HG03565 (cell line): ENCODE measurements at regions not wholly inside any gene's neighbourhood (a gene's known extent, or its start where the extent isn't known, plus 50 kb on each side); places are given as distances from the start of the nearest gene placed in this dataset.
"Not testable (repeated sequence)": the region's sequence is repeated elsewhere in the genome, so short reads cannot be mapped to it uniquely, and the experiment has no call there.

Source experiments
- ATAC-seq: cut with Tn5 transposase; IDR thresholded peaks from one replicate; pipeline ENCODE4 v1.9.1; 2021; ENCODE audit warnings: mild to moderate bottlenecking, moderate library complexity; ENCODE audit not compliant: unreplicated experiment

GRCh38 chr14:55845963-55846825, 266.2 kb downstream of the KTN1 start:
- ATAC-seq, result no peak

DNA sequence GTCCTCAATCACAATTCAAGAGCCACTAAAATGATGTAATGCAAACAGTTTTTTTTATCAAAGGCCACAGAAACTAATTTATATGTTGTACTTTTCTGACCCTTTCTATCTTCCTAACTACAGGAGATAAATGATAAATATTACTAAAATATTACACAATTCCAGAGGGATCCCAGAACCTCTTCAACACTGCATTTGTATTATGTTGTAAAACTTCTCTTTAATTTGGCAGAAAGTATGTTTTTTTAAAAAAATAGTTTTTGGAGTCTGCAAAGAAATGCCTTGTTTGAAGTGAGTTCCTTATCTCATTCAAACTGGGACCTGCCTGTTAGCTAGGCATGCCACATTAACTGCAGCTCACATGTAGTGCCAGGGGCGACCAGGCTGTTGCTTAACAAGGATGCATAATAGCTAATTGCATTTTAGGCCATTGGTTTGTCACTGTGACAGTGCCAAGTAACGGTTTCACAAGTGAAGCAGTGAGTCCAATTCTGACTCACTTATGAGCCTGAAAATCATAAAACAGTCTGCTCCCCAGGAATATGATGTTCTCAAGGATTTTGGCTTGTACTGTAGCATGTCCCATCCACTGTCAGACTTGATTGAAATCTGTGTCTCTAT, 266.9 kb downstream of the KTN1 start:
- no peak for ATAC-seq

DNA sequence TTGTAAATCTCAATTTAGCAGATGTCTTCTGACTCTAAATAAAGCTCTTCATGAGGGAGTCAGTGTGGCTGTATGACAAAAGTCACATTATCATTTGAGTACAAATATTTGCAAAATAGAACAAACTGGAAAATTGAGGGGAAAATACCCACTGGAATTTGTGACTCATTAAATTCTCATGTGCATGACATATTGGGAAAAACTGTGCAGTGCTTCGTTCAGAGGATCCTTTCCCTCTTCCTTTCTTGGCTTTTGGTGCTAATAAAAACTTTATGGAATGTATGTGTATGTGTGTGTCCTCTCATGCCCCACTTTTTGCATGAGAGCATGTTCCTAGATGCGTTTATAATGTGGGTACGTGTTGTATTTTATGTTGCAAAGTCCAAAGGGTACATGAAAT, 267.8 kb downstream of the KTN1 start:
- ATAC-seq, result no peak

GRCh38 chr14:55848964-55849363, 269.0 kb downstream of the KTN1 start:
- ATAC-seq, result no peak

DNA sequence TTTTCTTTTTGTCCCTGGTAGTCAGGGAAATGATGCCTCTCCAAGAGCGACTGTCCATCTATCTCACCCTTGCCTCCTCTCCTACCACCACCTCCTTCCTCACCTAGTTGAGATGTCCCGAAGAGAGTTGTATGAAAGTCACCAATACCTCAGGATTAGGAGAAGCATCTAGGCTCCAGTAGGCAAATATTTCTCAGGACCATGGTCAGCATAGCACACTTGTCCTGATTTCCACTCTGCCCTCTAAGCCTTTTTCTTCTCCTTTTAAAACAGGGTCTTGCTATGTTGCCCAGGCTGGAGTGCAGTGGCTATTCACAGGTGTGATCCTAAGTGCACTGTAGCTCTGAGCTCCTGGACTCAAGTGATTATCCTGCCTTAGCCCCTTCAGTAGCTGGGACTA, 268.4 kb upstream of the PELI2 start:
- ATAC-seq, result no peak

DNA sequence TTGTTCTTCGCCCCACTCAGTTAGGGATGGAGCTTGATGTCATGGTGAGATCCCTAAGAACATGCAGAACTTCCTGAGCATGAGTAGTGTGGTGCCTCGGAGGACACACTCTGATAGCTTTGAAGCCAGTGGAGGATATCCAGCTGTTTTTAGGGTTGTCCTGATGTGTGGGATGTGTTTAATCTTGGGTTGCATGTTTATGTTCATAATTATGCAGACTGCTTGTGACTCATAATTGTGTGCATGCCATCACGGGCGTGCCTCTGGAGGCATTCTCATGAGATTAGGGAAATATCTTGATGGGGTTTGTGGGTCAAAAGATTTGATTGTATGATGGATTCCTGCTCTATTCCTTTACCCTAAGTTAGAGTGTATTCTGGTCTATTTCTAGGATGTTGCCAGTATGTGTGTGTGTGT, 267.4 kb upstream of the PELI2 start:
- no peak for ATAC-seq

GRCh38 chr14:55851301-55851700, 266.9 kb upstream of the PELI2 start:
- no peak for ATAC-seq

DNA sequence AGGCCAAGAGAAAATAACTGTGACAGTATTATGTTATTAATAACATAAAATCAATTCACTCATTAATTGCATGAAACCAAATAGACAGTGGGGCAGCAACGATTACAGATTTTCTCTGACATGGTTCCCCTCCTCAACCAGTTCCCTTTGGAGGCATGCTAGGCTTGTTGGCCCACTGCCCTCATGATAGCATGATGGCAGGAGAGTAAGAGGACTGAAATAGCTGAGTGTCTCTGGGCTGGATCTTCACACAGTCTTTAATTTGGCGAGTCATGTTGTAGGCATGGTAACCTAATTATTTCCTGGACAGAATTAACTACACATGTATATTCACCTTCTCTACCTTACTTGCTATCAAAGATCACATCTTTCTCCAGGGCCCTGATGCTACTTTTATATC, 266.2 kb upstream of the PELI2 start:
- ATAC-seq, result no peak

GRCh38 chr14:55855751-55856150, 262.5 kb upstream of the PELI2 start:
- ATAC-seq, result no peak

GRCh38 chr14:55858604-55859003, 259.6 kb upstream of the PELI2 start:
- ATAC-seq, result no peak

DNA sequence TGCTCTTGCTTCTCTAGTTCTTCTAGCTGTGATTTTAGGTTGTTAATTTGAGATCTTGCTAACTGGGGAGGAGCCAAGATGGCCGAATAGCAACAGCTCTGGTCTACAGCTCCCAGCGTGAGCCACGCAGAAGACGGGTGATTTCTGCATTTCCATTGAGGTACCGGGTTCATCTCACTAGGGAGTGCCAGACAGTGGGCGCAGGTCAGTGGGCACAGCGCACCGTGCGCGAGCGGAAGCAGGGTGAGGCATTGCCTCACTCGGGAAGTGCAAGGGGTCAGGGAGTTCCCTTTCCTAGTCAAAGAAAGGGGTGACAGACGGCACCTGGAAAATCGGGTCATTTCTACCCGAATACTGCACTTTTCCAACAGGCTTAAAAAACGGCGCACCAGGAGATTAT, 256.6 kb upstream of the PELI2 start:
- ATAC-seq, result not testable (repeated sequence)

DNA sequence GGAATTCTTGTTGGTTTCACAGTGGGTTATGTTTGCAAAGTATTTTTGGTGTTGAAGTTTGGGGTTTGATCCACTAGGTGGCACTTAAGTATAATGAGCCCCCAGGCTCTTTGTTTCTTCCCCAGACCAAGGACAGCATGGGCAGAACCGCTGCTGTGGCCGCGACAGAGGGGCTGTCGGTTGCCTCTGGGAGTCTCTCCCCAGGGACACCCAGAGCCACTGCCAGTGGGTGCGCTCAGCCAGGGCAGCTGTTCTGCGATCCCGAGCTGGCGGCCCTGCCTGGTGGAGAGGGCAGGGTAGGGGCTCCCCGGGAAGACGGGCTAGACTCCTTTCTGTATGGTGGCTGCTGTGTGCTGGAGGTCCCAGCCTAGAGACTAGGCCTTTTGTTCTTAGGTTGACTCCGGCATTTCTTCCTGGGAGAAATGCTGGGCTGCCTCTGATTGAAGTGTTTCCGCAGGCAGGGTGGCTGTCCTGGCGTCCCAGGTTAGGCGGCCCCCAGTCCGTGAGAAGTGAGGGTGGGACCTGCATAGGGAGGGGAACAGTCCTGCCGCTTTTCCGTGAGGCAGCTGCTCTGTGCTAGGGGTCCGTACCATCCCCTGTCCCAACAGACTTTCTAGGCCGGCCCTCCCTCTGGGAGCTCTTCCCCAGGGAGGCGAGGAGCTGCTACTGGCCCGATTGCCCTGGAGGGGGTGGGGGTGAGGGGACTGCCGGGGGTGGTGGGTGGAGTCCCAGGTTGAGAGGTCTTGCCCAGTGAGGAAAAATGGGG, 253.1 kb upstream of the PELI2 start:
- no peak for ATAC-seq

GRCh38 chr14:55867311-55867710, 250.9 kb upstream of the PELI2 start:
- ATAC-seq, result no peak

GRCh38 chr14:55867719-55868118, 250.5 kb upstream of the PELI2 start:
- ATAC-seq, result no peak

DNA sequence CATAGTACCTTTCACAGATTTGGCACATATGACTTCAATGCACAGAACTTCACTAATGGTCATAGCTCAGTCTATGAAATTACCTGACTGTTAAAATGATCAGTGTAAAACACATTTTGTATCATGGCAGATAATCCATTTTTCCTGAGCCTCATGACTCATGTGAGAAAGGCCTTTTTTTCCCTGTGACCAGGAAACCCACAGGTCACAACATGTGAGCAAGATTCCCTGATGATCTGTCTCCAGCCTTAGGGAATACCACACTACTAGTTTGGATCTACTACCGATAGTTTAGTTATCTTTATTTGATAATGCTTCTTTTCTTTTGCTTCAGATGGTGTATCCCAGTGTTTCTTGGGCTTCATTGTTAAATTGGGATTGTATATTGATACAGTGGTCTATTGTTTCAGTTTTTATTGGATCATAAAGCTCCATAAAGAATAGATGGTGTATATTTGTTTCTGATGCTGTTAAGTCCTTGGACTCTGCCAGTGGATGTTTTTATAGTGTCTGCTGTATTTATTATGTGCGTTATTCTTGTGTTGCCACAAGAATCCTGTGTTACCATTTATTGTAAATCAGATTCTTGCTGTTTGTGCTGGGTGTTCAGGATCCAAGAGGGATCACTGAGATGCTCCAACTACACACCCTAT, 248.7 kb upstream of the PELI2 start:
- ATAC-seq, result no peak

- ATAC-seq, result no peak
Measured at GRCh38 chr14:55873169-55873568, 245.0 kb upstream of the PELI2 start.

DNA sequence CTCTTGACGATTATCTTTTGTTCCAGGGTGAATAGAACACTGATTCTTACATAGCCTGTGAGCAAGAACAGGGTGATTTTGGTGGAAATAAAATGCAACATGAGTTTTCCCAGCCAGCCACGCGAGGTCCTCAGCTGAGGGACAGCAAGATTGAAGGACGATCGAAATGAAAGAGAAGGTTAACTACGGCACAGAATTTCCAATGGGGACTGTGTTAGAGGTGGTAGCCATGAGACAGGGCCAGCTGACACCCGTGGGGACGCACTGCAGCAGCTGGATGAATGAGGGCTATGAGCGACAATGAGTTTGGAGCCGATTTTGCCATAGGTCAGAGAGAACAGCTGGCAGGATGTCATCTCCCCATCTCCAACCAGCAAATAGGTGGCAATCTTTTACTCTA, 243.4 kb upstream of the PELI2 start:
- no peak for ATAC-seq

DNA sequence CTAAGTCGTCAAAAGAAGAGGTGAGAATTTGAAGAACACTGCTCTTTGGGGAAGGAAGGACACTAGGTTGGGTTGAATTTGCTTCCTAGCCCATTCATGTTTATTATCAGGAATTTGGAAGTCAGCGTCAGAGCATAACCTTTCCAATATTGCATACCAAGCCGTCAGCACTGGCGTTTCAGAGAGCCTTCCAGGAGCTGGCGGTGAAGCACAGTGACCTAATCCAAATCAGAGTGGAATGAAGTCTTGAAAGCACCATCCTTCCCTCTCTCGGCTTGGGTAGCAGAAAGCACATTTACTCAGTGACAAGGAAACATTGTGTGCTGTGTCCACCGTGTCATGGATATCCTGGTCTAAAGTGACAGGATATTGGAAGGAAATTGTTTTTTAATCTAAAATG, 240.3 kb upstream of the PELI2 start:
- no peak for ATAC-seq

DNA sequence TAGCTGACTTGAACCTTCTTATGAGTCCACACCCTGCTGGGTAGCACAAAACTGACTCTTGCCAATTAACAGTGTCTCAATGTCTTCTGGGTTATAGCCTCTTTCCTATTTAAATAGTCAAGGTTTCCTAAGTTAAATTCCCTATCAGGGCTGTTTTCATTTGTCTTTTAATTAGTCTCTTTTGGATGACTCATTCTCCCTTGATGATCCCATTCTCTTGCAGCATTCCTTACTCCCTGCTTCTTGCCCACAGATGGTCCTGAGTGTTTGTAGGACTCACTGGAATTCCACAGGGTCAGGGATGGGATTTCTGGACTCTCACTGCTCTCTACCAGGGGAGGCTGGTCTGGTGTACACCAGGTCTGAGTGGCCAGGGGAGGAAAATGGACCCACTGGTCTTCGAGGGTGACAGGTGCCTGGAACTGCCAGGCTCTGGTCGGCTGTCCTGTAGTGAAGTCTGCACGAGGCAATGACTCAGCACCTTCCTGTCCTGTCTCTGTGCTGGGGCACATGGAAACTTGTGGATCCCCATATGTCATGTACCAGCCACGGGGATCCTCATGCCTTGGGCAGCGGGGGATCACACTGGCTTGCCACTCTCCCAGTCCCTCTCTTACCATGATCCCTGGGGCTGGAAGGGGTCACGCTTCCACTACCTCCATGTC, 236.5 kb upstream of the PELI2 start:
- ATAC-seq, result no peak

GRCh38 chr14:55884819-55885218, 233.4 kb upstream of the PELI2 start:
- ATAC-seq, result no peak

- ATAC-seq, result no peak
Measured at GRCh38 chr14:55889124-55889523, 229.1 kb upstream of the PELI2 start.
